Activated B cell treated with CpG ODN at 0.5 μM for 24 hours (primary cell): ENCODE measurements at regions not wholly inside any gene's neighbourhood (a gene's known extent, or its start where the extent isn't known, plus 50 kb on each side); places are given as distances from the start of the nearest gene placed in this dataset.
"Not testable (repeated sequence)": the region's sequence is repeated elsewhere in the genome, so short reads cannot be mapped to it uniquely, and the experiment has no call there.

ENCODE experiments used
- ATAC-seq: fragments of 200-7000 bp; cut with Tn5 transposase; one replicate; pipeline ENCODE4 v1.10.0; 2021; ENCODE audit warnings: low read depth, mild to moderate bottlenecking, moderate library complexity
- CTCF ChIA-PET: fragments of 350-600 bp; sonication (Branson Sonifier 250); formaldehyde crosslinking; loops from one replicate; lab custom pipeline; 2021; ENCODE audit warnings: antibody characterized with exemption; lab: Charles Lee
- POLR2A ChIA-PET: fragments of 350-600 bp; sonication (Branson Sonifier 250); formaldehyde crosslinking; loops from one replicate; lab custom pipeline; 2021; ENCODE audit warnings: antibody characterized with exemption; lab: Charles Lee
- DNase-seq: peaks from one replicate; pipeline ENCODE4 v3.0.0; 2022
- H3K27ac Mint-ChIP-seq: one replicate; pipeline ENCODE4 v1.8.0; 2020; ENCODE audit warnings: mixed read lengths
- H3K27me3 Mint-ChIP-seq: one replicate; pipeline ENCODE4 v1.8.0; 2021; ENCODE audit warnings: mixed read lengths
- H3K36me3 Mint-ChIP-seq: one replicate; pipeline ENCODE4 v1.8.0; 2021; ENCODE audit warnings: low read depth, mixed read lengths
- H3K4me1 Mint-ChIP-seq: one replicate; pipeline ENCODE4 v1.8.0; 2021; ENCODE audit warnings: mixed read lengths
- H3K4me3 Mint-ChIP-seq: one replicate; pipeline ENCODE4 v1.8.0; 2020; ENCODE audit warnings: mild to moderate bottlenecking, mixed read lengths
- H3K9me3 Mint-ChIP-seq: one replicate; pipeline ENCODE4 v1.8.0; 2020; ENCODE audit warnings: mixed read lengths
- CTCF ChIP-seq: fragments of 200-600 bp; IDR thresholded peaks from one replicate; pipeline ENCODE4 v1.8.0; 2022; ENCODE audit warnings: antibody characterized with exemption, mild to moderate bottlenecking
- intact Hi-C: fragments of 100-400 bp; cut with micrococcal nuclease; formaldehyde crosslinking; loops from one replicate; pipeline ENCODE4 v1.15.1; 2024

- ATAC-seq (no peak), DNase-seq (no peak)
- intact Hi-C loops, result no loop called here
- Mint-ChIP-seq H3K27me3 (no peaks in the 10 kb centered on the region), H3K4me1 (peaks cover 33% of the 10 kb centered on the region), H3K9me3 (peaks cover 3% of the 10 kb centered on the region), H3K4me3 (no peak overlapping the region), H3K27ac (no peak overlapping the region), H3K36me3 (peaks cover 2% of the 10 kb centered on the region)
- CTCF ChIA-PET, result no interaction called here
- POLR2A ChIA-PET, result no interaction called here
- TF ChIP-seq CTCF, result no peak
These were observed 147.3 kb upstream of the CLNK start for GRCh38 chr4:10831727-10832408.

- H3K4me1 Mint-ChIP-seq, result peaks cover 31% of the 10 kb centered on the region
- CTCF ChIA-PET, DNase-seq, H3K9me3 Mint-ChIP-seq, H3K27me3 Mint-ChIP-seq, POLR2A ChIA-PET, H3K27ac Mint-ChIP-seq, ATAC-seq, intact Hi-C loops, H3K4me3 Mint-ChIP-seq, H3K36me3 Mint-ChIP-seq: not testable (repeated sequence)
These were observed 144.5 kb upstream of the CLNK start for GRCh38 chr4:10828918-10829538.

- Mint-ChIP-seq H3K27me3 (no peaks in the 10 kb centered on the region), H3K27ac (no peak overlapping the region), H3K9me3 (no peaks in the 10 kb centered on the region), H3K4me1 (no peaks in the 10 kb centered on the region), H3K4me3 (no peak overlapping the region), H3K36me3 (no peaks in the 10 kb centered on the region)
- TF ChIP-seq CTCF, result no peak
- CTCF ChIA-PET, result no interaction called here
- no peak for DNase-seq
- POLR2A ChIA-PET, result interaction anchor here (0.6 kb wide), 1 partner anchor 165 kb away, joined by 8 read pairs; no protein-coding TSS in a partner anchor
- intact Hi-C loops, result no loop called here
- no peak for ATAC-seq
These were observed 137.3 kb upstream of the CLNK start for GRCh38 chr4:10821826-10822225.

- no peak for ATAC-seq
- intact Hi-C loops, result no loop called here
- H3K36me3 Mint-ChIP-seq, result no peaks in the 10 kb centered on the region
- no peak for DNase-seq
- POLR2A ChIA-PET, result no interaction called here
- no peak overlapping the region for H3K27ac Mint-ChIP-seq
- no peak overlapping the region for H3K4me3 Mint-ChIP-seq
- H3K9me3 Mint-ChIP-seq, result peaks cover 11% of the 10 kb centered on the region
- H3K27me3 Mint-ChIP-seq, result no peaks in the 10 kb centered on the region
- CTCF ChIA-PET, result no interaction called here
- H3K4me1 Mint-ChIP-seq, result no peaks in the 10 kb centered on the region
- TF ChIP-seq CTCF, result no peak
These were observed 132.0 kb upstream of the CLNK start for GRCh38 chr4:10816571-10816970.

GRCh38 chr4:10811991-10812390 is 127.4 kb upstream of the CLNK start:
- intact Hi-C loops, result no loop called here
- Mint-ChIP-seq H3K9me3 (peaks cover 14% of the 10 kb centered on the region), H3K27ac (no peak overlapping the region), H3K27me3 (no peaks in the 10 kb centered on the region), H3K36me3 (no peaks in the 10 kb centered on the region), H3K4me1 (peaks cover 3% of the 10 kb centered on the region), H3K4me3 (no peak overlapping the region)
- ChIA-PET CTCF (no interaction called here), POLR2A (no interaction called here)
- no peak for DNase-seq
- ATAC-seq, result no peak
- no peak for TF ChIP-seq CTCF
